ENCODE measurements at regions not wholly inside any gene's neighbourhood (a gene's known extent, or its start where the extent isn't known, plus 50 kb on each side); places are given as distances from the start of the nearest gene placed in this dataset.

- H3K27me3 ChIP-seq (ENCODE audit: control insufficient read depth in 4 of 4, insufficient read depth in 4 of 4, low read length in 3 of 4): no peaks in the 10 kb centered on the region
- H3K9me3 ChIP-seq (ENCODE audit: control insufficient read depth in 4 of 4, low read length in 3 of 4): peaks cover 0 to 3% (median 0%) of the 10 kb centered on the region in 4 donors
- TF ChIP-seq YY1 (IDR thresholded peaks at IDR 0.05) (no peak), REST (IDR thresholded peaks at IDR 0.05) (no peak), ZBTB33 (IDR thresholded peaks at IDR 0.05) (no peak), CTCF (IDR thresholded peaks at IDR 0.05; ENCODE audit: low read depth, low read length, missing input control) (no peak), RXRA (IDR thresholded peaks at IDR 0.05) (no peak)
- no peaks in the 10 kb centered on the region for H3K36me3 ChIP-seq (ENCODE audit: control insufficient read depth in 4 of 4, insufficient read depth in 3 of 4, low read depth in 1 of 4, low read length in 3 of 4)
- no peak overlapping the region for H3K9ac ChIP-seq (ENCODE audit: low read depth in 1 of 2, low read length in 2 of 2)
- no peak overlapping the region for H3K27ac ChIP-seq (ENCODE audit: low read depth in 1 of 2, low read length in 2 of 2)
- H3K4me3 ChIP-seq (ENCODE audit: low read depth in 1 of 3, low read length in 3 of 3): no peak overlapping the region
- no peaks in the 10 kb centered on the region for H3K4me1 ChIP-seq (ENCODE audit: control insufficient read depth in 4 of 4, insufficient read depth in 4 of 4, low read length in 3 of 4)
- no peak for DNase-seq (ENCODE audit: low spot score)
- WGBS: 84% methylated on average over 1 of the region's 1 CpG
These were observed 103.8 kb upstream of the CFAP20DC start for GRCh38 chr3:59153648-59154047.

- H3K4me1 ChIP-seq (ENCODE audit: control insufficient read depth in 4 of 4, insufficient read depth in 4 of 4, low read length in 3 of 4): no peaks in the 10 kb centered on the region
- H3K9me3 ChIP-seq (ENCODE audit: control insufficient read depth in 4 of 4, low read length in 3 of 4): peaks cover 0 to 3% (median 1%) of the 10 kb centered on the region in 4 donors
- H3K27ac ChIP-seq (ENCODE audit: low read depth in 1 of 2, low read length in 2 of 2): no peak overlapping the region
- no peaks in the 10 kb centered on the region for H3K27me3 ChIP-seq (ENCODE audit: control insufficient read depth in 4 of 4, insufficient read depth in 4 of 4, low read length in 3 of 4)
- no peaks in the 10 kb centered on the region for H3K36me3 ChIP-seq (ENCODE audit: control insufficient read depth in 4 of 4, insufficient read depth in 3 of 4, low read depth in 1 of 4, low read length in 3 of 4)
- TF ChIP-seq REST (IDR thresholded peaks at IDR 0.05): no peak
- TF ChIP-seq NR2F2 (IDR thresholded peaks at IDR 0.05): no peak
- TF ChIP-seq FOXA1 (IDR thresholded peaks at IDR 0.05): no peak
- no peak overlapping the region for H3K9ac ChIP-seq (ENCODE audit: low read depth in 1 of 2, low read length in 2 of 2)
- H3K4me3 ChIP-seq (ENCODE audit: low read depth in 1 of 3, low read length in 3 of 3): no peak overlapping the region
- no peak for DNase-seq (ENCODE audit: low spot score)
- WGBS: 69% methylated on average over 2 of the region's 2 CpGs
These were observed 103.1 kb upstream of the CFAP20DC start for GRCh38 chr3:59152943-59153342.
